Right lobe of liver (tissue), 4 donors: ENCODE measurements at regions not wholly inside any gene's neighbourhood (a gene's known extent, or its start where the extent isn't known, plus 50 kb on each side); places are given as distances from the start of the nearest gene placed in this dataset.

Source experiments
- POLR2A ChIP-seq: fragments of 450-650 bp; IDR thresholded peaks from one replicate; pipeline ENCODE4 v1.6.1; 2017; ENCODE audit warnings: antibody characterized with exemption, mild to moderate bottlenecking
- TF ChIP-seq, protein P1 (sequence below), 4 donors: fragments of 200-600 bp in 3 of 4; fragments of 450-650 bp in 1 of 4; IDR thresholded peaks; one replicate each; pipeline versions ENCODE4 v1.5.1 to v1.8.0; 2016 to 2022; ENCODE audit warnings: antibody characterized with exemption in 4 of 4, mild to moderate bottlenecking in 2 of 4
- donor health status: DM: no; HTN: no; CAD: no.
- donor health status: DM: no; HTN: no; CAD: no.
- donor health status: DM: no; HTN: yes; CAD: no.

DNA sequence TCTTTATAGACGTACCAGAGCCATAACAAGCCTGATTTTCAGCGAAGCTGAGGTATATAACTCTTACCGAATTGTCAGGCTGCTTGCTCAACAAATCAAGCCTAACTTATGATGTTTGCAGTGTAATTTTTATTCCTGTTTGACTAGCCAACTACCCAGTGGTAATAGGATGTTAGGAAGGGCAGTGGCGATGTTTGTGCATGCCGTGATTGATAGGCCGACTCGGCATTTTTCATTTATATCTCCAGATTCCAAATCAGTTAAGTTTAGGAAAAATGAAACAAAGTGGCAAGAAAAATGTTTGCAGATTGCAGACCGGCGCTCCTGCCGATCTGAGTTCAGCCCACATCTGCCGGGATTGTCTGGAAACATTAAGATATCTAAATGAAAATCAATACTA, 401.6 kb upstream of the ZNF507 start:
- no peak for TF ChIP-seq POLR2A
- TF ChIP-seq, protein P1, sequence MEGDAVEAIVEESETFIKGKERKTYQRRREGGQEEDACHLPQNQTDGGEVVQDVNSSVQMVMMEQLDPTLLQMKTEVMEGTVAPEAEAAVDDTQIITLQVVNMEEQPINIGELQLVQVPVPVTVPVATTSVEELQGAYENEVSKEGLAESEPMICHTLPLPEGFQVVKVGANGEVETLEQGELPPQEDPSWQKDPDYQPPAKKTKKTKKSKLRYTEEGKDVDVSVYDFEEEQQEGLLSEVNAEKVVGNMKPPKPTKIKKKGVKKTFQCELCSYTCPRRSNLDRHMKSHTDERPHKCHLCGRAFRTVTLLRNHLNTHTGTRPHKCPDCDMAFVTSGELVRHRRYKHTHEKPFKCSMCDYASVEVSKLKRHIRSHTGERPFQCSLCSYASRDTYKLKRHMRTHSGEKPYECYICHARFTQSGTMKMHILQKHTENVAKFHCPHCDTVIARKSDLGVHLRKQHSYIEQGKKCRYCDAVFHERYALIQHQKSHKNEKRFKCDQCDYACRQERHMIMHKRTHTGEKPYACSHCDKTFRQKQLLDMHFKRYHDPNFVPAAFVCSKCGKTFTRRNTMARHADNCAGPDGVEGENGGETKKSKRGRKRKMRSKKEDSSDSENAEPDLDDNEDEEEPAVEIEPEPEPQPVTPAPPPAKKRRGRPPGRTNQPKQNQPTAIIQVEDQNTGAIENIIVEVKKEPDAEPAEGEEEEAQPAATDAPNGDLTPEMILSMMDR (IDR thresholded peaks at IDR 0.05): no peak
